DND-41 (cell line): ENCODE measurements at regions not wholly inside any gene's neighbourhood (a gene's known extent, or its start where the extent isn't known, plus 50 kb on each side); places are given as distances from the start of the nearest gene placed in this dataset.

Source experiments
- CTCF ChIP-seq: IDR thresholded peaks from 2 replicates; pipeline ENCODE4 v1.5.1; 2012; ENCODE audit warnings: borderline replicate concordance, low read length, moderate library complexity, mild to moderate bottlenecking; ENCODE audit not compliant: poor library complexity, severe bottlenecking; ENCODE audit errors: extremely low read depth
- EZH2 ChIP-seq: IDR thresholded peaks from 3 replicates; pipeline ENCODE4 v1.6.1; 2012; ENCODE audit warnings: borderline replicate concordance, low read depth, mild to moderate bottlenecking, moderate library complexity, low read length, inconsistent platforms; ENCODE audit not compliant: severe bottlenecking

- TF ChIP-seq CTCF (no peak), EZH2 (no peak)
Measured at GRCh38 chr12:98146043-98146442, 369.3 kb upstream of the TMPO start.
